Myocyte (in vitro differentiated cells): ENCODE measurements at regions not wholly inside any gene's neighbourhood (a gene's known extent, or its start where the extent isn't known, plus 50 kb on each side); places are given as distances from the start of the nearest gene placed in this dataset.

Experiments used
- DNase-seq: peaks from one replicate; pipeline ENCODE4 v3.0.0-alpha.2; 2012; ENCODE audit warnings: low read depth

DNA sequence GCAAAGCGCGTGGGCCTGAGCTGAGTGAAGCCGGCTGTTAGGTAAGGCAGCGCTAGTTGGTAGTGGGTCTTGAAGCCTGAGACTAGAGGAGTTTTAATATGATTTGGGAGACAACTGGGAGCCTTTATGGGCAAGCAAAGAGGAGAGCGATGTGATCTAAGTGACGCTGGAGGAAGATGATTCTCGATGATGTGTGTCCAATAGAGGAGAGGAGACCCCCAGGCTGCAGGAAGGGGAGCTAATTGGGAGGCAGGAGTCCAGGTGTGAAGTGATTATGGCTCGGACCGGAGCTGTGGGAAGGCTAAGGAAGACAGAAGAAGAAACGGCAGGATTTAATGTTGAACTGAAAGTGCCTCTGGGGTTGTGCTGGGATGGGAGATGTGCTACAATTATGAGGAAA lies 482.9 kb upstream of the KIF2A start:
- no peak for DNase-seq

DNA sequence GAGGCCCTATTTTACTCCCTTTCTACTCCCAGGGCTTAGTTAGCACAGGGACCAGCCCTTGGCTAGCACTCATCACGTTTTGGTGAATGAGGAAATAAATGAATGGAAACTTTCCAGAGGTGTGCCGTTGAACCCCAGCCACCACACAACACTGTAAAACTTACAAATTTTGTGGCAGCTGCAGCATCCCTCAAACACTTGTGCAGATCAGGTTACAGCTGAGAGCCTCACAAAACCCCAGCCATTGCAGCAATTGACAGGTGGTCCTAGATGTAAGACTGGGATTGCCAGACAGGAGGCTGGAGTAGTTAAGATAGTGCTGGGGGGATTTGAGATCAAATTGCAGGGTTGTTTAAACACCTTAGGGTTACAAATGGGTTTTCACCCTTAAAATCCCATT lies 482.2 kb upstream of the KIF2A start:
- DNase-seq = peak; percentile 83

DNA sequence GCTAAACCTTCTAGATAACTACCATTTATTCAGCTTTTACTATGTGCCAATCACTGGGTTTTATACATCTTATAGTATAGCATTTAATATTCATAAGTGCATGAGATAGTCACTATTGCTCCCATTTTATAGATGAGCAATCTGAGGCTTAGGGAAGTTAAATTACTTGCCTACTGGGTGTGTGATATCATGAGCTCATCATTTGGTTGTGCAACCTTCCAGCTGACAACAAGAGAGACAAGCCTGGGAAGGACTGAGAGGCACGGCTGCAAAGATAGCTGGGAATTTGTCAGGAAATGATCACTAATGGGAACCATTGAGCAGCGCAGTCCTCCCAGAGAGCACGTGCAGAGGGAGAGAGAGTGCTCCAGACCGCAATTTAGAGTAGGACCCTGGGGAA lies 481.6 kb upstream of the KIF2A start:
- peak; percentile 13 for DNase-seq

DNA sequence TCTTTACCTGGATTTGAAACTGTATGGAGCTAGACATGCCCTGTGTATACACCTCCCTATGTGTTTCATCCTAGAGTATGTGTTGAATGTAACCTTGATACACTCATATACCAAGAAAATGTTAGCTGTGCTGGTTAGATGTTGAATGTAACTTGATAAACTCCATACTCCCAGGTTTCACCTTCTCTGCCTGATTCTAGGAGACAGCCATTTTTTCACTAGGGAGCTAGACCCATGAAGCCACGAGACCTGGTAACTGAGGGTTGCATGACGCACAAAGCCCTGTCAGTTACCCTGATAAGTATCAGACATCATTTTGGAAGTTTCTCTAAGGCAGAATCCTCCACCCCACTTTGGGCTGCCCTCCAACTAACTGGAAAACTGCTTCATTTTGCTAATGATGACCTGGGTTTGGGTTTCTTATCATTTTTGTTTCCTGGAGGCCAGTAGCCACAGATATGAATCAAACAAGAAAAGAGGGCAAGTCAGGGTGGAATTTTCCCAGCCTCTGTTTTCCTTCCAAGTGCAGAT lies 478.5 kb upstream of the KIF2A start:
- no peak for DNase-seq

- DNase-seq = no peak
Observed at GRCh38 chr5:61828856-61829255, 477.1 kb upstream of the KIF2A start.

- DNase-seq = no peak
Observed at GRCh38 chr5:61831736-61832135, 474.3 kb upstream of the KIF2A start.

DNA sequence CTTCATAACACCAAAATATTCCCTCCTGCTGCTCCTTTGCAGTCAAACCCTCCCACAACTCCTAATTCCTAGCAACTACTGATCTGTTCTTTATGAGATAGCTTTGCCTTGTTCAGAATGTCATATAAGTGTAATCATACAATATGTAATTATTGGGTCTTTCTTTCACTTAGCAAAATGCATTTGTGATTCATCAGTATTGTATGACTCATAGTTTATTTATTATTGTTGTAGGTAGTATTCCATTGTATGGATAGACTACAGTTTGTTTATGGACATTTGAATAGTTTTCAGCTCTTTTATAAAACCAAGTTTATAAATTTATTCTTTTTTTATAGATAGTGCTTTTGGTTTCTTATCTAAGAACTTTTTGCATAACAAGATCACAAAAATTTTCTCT lies 468.2 kb upstream of the KIF2A start:
- DNase-seq = no peak

DNA sequence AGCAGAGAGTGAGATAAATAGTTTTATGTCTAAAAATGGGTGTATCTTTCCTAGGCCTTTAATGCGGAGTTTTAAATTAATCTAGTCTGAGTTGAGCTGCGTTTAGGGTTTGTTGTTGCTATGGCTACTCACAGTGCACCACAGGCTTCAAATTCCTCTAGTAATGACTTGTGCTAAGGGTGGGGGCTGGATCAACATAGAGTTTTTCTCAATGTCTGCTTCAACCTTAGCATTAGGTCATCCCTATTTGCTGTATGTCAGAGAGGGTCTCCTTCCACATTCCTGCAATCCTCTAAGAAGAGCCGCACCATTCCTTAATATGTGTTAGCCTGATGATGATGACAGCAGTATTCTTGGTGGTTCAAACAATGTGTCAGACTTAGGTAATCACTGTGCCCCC lies 465.6 kb upstream of the KIF2A start:
- DNase-seq = no peak

GRCh38 chr5:61842840-61843239 lies 463.2 kb upstream of the KIF2A start:
- DNase-seq = no peak

DNA sequence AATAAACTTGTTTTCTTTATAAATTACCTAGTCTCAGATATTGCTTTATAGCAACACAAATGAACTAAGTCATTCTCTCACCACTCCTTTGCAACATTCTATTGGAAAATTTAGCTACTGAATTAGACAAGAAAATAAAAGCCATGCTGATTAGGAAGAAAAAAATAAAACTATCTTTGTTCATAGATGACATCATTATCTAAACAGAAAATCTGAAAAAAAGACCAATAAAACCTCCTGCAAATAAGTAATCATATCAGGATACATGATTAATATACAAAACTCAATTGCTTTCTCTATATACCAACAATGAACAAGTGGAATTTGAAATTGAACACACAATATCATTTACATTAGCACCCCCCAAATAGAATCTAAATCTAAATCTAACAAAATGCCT lies 455.3 kb upstream of the KIF2A start:
- no peak for DNase-seq

DNA sequence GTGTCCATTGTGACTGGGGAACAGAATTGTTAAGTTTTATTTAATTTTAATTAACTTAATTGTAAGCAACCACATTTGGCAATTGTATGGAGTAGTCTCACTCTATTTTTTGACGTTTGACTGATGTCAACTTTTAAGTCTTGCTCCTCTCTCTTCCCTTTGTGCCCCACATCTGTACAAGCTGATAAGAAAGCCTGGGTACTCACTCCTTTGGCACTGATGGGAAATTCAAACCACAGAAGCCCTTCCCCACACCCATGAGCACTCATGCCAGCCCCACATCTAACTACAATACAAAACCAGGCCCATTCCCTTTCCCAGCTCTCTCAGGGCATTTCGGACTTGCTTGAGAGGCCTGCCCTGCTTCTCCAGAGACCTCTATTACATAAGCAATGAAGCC lies 451.5 kb upstream of the KIF2A start:
- no peak for DNase-seq

DNA sequence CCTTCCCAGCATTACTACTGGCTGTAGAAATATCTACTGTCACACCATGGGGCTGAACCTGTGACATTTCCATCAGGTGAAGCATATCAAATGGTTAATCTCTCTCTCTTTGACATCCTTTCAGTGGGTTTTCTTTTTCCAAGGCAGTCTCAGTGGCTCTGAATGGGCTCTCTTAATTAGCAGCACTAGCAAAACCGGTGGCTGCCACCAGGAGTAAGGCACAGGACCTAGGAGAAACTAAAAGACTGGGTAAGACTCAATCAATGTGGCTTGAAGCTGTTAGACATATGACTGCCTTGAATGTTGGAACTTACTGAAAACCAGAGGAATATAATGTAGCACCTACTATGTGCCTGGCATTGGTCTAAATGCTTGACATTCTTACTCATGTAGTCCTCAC lies 445.0 kb upstream of the KIF2A start:
- no peak for DNase-seq

- peak; percentile 82 for DNase-seq
Observed at GRCh38 chr5:61866930-61867329, 439.1 kb upstream of the KIF2A start.

DNA sequence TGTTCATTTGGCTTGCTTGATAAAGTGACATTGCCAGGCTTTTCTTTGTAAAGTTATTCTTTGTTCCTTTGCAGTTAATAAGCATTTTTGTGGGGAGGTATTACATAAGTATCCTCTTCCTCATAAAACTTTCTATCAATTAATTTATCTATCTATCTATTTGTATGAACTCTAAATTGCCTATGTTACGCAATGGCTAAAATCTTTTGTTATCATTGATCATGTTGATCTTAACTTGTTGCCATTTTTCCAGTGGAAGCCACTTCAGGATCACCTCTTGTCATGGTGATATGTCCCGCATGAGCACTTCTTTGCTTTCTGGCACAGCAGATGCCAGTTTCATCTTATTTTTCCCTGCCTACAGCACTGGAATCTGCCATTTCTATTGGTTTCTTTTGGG lies 436.7 kb upstream of the KIF2A start:
- no peak for DNase-seq

- DNase-seq = no peak
Observed at GRCh38 chr5:61878471-61878870, 427.5 kb upstream of the KIF2A start.

DNA sequence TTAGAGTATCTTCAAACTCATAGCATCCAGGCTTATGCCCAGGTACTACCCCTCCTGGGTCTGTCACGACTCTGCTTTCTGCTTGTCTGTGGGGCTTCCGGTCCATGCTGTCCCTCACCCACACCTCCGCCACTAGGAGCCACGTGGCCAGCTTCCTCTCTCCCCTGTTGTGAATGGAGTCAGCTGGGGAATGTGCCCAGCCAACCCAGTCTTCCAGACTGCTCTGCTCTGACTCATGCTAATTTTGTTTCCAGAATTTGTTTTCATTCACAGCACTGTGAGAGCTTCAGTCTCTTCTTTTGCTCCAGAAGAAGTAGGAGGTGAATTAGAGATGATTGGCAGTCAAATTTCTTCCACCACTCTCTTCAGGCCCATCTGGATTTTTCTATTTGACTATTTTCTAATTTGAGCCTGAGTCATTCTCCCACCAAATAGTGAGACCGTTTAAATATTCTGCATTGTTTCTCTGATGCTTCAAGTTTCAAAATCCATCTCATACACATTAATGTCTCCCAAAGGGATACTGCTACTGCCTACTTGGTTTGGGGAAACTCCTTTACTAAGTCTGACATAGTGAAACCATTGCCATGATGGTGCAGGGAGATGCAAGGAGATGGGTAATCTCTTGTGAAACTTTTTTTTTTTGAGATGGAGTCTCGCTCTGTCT lies 424.1 kb upstream of the KIF2A start:
- DNase-seq = peak; percentile 43

DNA sequence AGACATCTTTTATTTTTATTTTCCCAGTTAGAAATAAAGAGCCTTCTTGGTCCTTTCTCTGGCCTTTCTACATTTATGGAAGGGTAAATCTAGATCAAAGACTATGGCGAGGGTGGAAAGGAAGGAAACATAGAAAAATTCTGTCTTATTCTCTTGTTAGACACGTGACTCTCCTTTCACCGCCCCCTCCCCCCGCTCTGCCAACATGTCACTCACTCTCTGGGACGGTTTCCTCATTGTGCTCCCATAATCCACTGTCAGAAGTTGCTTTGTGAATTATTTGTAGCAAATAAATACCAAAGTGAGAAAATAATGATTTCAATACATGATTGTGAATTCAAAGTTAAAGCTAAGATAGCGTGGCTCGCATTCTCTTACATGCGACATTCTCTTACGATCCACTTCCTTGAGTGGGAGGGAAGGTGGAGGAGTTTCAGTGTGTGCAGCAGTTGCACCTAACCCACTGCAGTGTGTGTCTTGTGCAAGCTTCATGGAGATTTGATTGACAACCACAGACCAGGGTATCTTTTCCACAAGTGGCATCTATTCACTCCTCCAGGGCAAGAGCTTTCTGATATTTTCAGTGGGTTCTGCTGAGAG lies 423.0 kb upstream of the KIF2A start:
- no peak for DNase-seq

GRCh38 chr5:61884252-61884855 lies 421.7 kb upstream of the KIF2A start:
- DNase-seq = no peak

GRCh38 chr5:61886214-61886613 lies 419.8 kb upstream of the KIF2A start:
- no peak for DNase-seq

- DNase-seq = no peak
Observed at GRCh38 chr5:61887271-61887670, 418.7 kb upstream of the KIF2A start.

DNA sequence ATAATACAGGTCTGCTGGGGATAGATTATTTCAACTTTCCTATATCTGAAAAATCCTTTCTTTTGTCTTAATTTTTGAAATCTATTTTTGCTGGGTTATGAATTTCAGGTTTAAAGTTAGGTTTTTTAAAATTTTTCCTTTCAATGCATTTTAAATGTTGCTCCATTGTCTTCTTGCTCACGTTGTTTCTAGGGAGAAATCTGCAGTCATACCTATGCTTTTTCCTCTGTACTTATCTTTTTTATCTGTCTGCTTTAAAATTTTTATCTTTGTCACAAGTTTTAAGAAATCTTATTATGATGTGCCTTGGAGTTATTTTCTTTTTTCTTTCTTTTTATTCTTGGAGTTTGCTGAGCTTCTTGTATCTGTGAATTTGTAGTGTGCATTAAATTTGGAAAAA lies 412.0 kb upstream of the KIF2A start:
- no peak for DNase-seq

GRCh38 chr5:61896811-61897210 lies 409.2 kb upstream of the KIF2A start:
- no peak for DNase-seq

- DNase-seq = no peak
Observed at GRCh38 chr5:61897251-61897650, 408.8 kb upstream of the KIF2A start.
